Erythroblast (primary cell): ENCODE measurements at regions not wholly inside any gene's neighbourhood (a gene's known extent, or its start where the extent isn't known, plus 50 kb on each side); places are given as distances from the start of the nearest gene placed in this dataset.

Experiments
- GATA1 ChIP-seq: IDR thresholded peaks from 2 replicates; pipeline ENCODE4 v1.6.1; 2011; ENCODE audit warnings: low read depth, mild to moderate bottlenecking, control low read depth, low read length, moderate library complexity
- POLR2A ChIP-seq: IDR thresholded peaks from 2 replicates; pipeline ENCODE4 v1.6.1; 2011; ENCODE audit warnings: mild to moderate bottlenecking, low read length

DNA sequence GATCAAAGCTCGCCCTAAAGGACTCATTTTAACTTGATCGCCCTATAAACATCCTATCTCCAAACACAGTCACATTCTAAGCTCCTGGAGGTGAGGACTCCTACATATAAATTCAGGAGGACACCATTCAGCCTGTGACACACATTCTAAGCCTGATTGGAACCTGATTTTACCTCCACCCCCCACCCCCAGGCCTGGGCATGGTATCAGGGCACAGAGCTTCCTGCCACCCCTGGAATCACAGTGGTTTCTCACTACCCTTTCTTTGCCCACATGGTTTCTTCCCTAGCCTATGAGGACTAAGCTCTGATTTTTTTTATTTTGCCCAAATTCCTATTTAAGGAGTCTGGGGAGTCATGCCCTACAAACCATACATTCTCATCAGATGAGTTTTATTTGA, 428.1 kb upstream of the ID2 start:
- TF ChIP-seq POLR2A = no peak
- TF ChIP-seq GATA1 = no peak
